BLaER1 treated with 17β-estradiol and CSF1 and Interleukin-3, amounts not matched to agents 10 nM and 100 nM (cell line): ENCODE measurements at regions not wholly inside any gene's neighbourhood (a gene's known extent, or its start where the extent isn't known, plus 50 kb on each side); places are given as distances from the start of the nearest gene placed in this dataset.

Experiments used
- H3K27ac ChIP-seq, 11 experiments: shearing (Covaris generic); formaldehyde crosslinking; 2 replicates each; pipeline ENCODE4 v1.8.1; 2022
- H3K27me3 ChIP-seq, 11 experiments: shearing (Covaris generic); formaldehyde crosslinking; 2 replicates each; pipeline ENCODE4 v1.8.1; 2022
- H3K36me3 ChIP-seq, 11 experiments: shearing (Covaris generic); formaldehyde crosslinking; 2 replicates each; pipeline ENCODE4 v1.8.1; 2022
- H3K4me1 ChIP-seq, 10 experiments: shearing (Covaris generic); formaldehyde crosslinking; 2 replicates each; pipeline ENCODE4 v1.8.1; 2022
- H3K4me2 ChIP-seq, 11 experiments: shearing (Covaris generic); formaldehyde crosslinking; 2 replicates each; pipeline ENCODE4 v1.8.1; 2022
- H3K4me3 ChIP-seq, 10 experiments: shearing (Covaris generic); formaldehyde crosslinking; 2 replicates each; pipeline ENCODE4 v1.8.1; 2022
- H3K9ac ChIP-seq, 11 experiments: shearing (Covaris generic); formaldehyde crosslinking; 2 replicates each; pipeline ENCODE4 v1.8.1; 2022
- H3K9me3 ChIP-seq, 11 experiments: shearing (Covaris generic); formaldehyde crosslinking; replicated peaks in 1 of 11; 2 replicates each; pipeline ENCODE4 v1.8.1; 2022
- H4K20me1 ChIP-seq, 11 experiments: shearing (Covaris generic); formaldehyde crosslinking; 2 replicates each; pipeline ENCODE4 v1.8.1; 2022
- Cebpa-rat ChIP-seq, 11 experiments: shearing (Covaris generic); IDR thresholded peaks; 2 replicates each; pipeline ENCODE4 v1.8.1; 2022

- no peaks in the 10 kb centered on the region for H3K27me3 ChIP-seq
- H3K4me2 ChIP-seq: peak overlapping the region; percentile 82 to 96 (median 89)
- TF ChIP-seq Cebpa-rat (IDR thresholded peaks at IDR 0.05): no peak
- peak overlapping the region in 10 of 11 experiments; percentile 53 to 85 (median 78); a peak in 20 of 22 replicates for H3K27ac ChIP-seq
- H3K9ac ChIP-seq: peak overlapping the region in 10 of 11 experiments; percentile 36 to 72 (median 68); a peak in 16 of 22 replicates
- H3K4me1 ChIP-seq: peaks cover 31 to 40% (median 36%) of the 10 kb centered on the region in 10 experiments
- no peaks in the 10 kb centered on the region for H3K36me3 ChIP-seq
- no peaks in the 10 kb centered on the region for H4K20me1 ChIP-seq
- H3K4me3 ChIP-seq: peak overlapping the region in 1 of 10 experiments; percentile 41; a peak in 1 of 20 replicates
- H3K9me3 ChIP-seq: peaks cover 23 to 41% (median 33%) of the 10 kb centered on the region in 11 experiments
These were observed 154.3 kb downstream of the ZNF365 start for GRCh38 chr10:62528441-62528840.

GRCh38 chr10:62529396-62529795 lies 155.2 kb downstream of the ZNF365 start:
- peak overlapping the region in 8 of 11 experiments; percentile 0 to 85 (median 80); a peak in 13 of 22 replicates for H3K27ac ChIP-seq
- H3K36me3 ChIP-seq: no peaks in the 10 kb centered on the region
- peaks cover 21 to 41% (median 33%) of the 10 kb centered on the region in 11 experiments for H3K9me3 ChIP-seq
- no peaks in the 10 kb centered on the region for H4K20me1 ChIP-seq
- peak overlapping the region; percentile 82 to 96 (median 89) for H3K4me2 ChIP-seq
- TF ChIP-seq Cebpa-rat (IDR thresholded peaks at IDR 0.05): no peak
- H3K4me1 ChIP-seq: peaks cover 31 to 44% (median 36%) of the 10 kb centered on the region in 10 experiments
- H3K4me3 ChIP-seq: no peak overlapping the region
- no peak overlapping the region; a peak in 2 of 22 replicates for H3K9ac ChIP-seq
- H3K27me3 ChIP-seq: no peaks in the 10 kb centered on the region

GRCh38 chr10:62534031-62534430 lies 159.9 kb downstream of the ZNF365 start:
- Histone ChIP-seq H3K4me1 (peaks cover 7 to 36% (median 10%) of the 10 kb centered on the region in 10 experiments), H3K4me3 (no peak overlapping the region), H3K4me2 (peak overlapping the region in 2 of 11 experiments; percentile 56 to 57; a peak in 4 of 22 replicates), H3K36me3 (no peaks in the 10 kb centered on the region), H3K27ac (peak overlapping the region in 2 of 11 experiments; percentile 52 to 54; a peak in 3 of 22 replicates), H3K9me3 (peaks cover 20 to 34% (median 27%) of the 10 kb centered on the region in 11 experiments; a peak in 21 of 22 replicates), H3K27me3 (no peaks in the 10 kb centered on the region), H3K9ac (no peak overlapping the region), H4K20me1 (no peaks in the 10 kb centered on the region)
- no peak for TF ChIP-seq Cebpa-rat (IDR thresholded peaks at IDR 0.05)

GRCh38 chr10:62538606-62539005 lies 164.4 kb downstream of the ZNF365 start:
- peaks cover 7 to 21% (median 14%) of the 10 kb centered on the region in 11 experiments; a peak in 15 of 22 replicates for H3K9me3 ChIP-seq
- no peaks in the 10 kb centered on the region for H3K36me3 ChIP-seq
- H3K9ac ChIP-seq: no peak overlapping the region
- H3K27ac ChIP-seq: peak overlapping the region in 5 of 11 experiments; percentile 67 to 91 (median 78); a peak in 9 of 22 replicates
- no peaks in the 10 kb centered on the region for H3K27me3 ChIP-seq
- H3K4me1 ChIP-seq: peaks cover 0 to 65% (median 17%) of the 10 kb centered on the region in 10 experiments; a peak in 14 of 20 replicates
- H3K4me3 ChIP-seq: no peak overlapping the region
- H3K4me2 ChIP-seq: peak overlapping the region in 3 of 11 experiments; percentile 37 to 63 (median 55); a peak in 5 of 22 replicates
- no peak for TF ChIP-seq Cebpa-rat (IDR thresholded peaks at IDR 0.05)
- H4K20me1 ChIP-seq: no peaks in the 10 kb centered on the region

GRCh38 chr10:62540389-62540788 lies 166.2 kb downstream of the ZNF365 start:
- peak overlapping the region in 9 of 11 experiments; percentile 13 to 84 (median 47); a peak in 13 of 22 replicates for H3K4me2 ChIP-seq
- peak overlapping the region in 5 of 11 experiments; percentile 32 to 76 (median 62); a peak in 9 of 22 replicates for H3K9ac ChIP-seq
- H3K4me1 ChIP-seq: peaks cover 0 to 73% (median 20%) of the 10 kb centered on the region in 10 experiments; a peak in 14 of 20 replicates
- H3K36me3 ChIP-seq: no peaks in the 10 kb centered on the region
- peaks cover 7 to 25% (median 14%) of the 10 kb centered on the region in 11 experiments; a peak in 15 of 22 replicates for H3K9me3 ChIP-seq
- TF ChIP-seq Cebpa-rat (IDR thresholded peaks at IDR 0.05): no peak
- H3K27ac ChIP-seq: peak overlapping the region in 8 of 11 experiments; percentile 39 to 91 (median 77); a peak in 15 of 22 replicates
- H4K20me1 ChIP-seq: no peaks in the 10 kb centered on the region
- H3K27me3 ChIP-seq: no peaks in the 10 kb centered on the region
- H3K4me3 ChIP-seq: no peak overlapping the region

GRCh38 chr10:62541811-62542210 lies 167.6 kb downstream of the ZNF365 start:
- Histone ChIP-seq H3K9me3 (peaks cover 0 to 11% (median 5%) of the 10 kb centered on the region in 11 experiments; a peak in 11 of 22 replicates), H3K36me3 (no peaks in the 10 kb centered on the region), H3K4me2 (peak overlapping the region in 6 of 11 experiments; percentile 18 to 84 (median 72); a peak in 10 of 22 replicates), H3K4me1 (peaks cover 0 to 88% (median 25%) of the 10 kb centered on the region in 10 experiments; a peak in 14 of 20 replicates), H3K27ac (peak overlapping the region in 6 of 11 experiments; percentile 39 to 91 (median 82); a peak in 11 of 22 replicates), H4K20me1 (no peaks in the 10 kb centered on the region), H3K4me3 (no peak overlapping the region), H3K9ac (peak overlapping the region in 3 of 11 experiments; percentile 62 to 76 (median 76); a peak in 4 of 22 replicates), H3K27me3 (no peaks in the 10 kb centered on the region)
- no peak; a peak in 1 of 22 replicates for TF ChIP-seq Cebpa-rat (IDR thresholded peaks at IDR 0.05)

GRCh38 chr10:62543571-62544355 lies 169.6 kb downstream of the ZNF365 start:
- Histone ChIP-seq H3K27ac (peak overlapping the region in 3 of 11 experiments; percentile 74 to 91 (median 82); a peak in 5 of 22 replicates), H3K27me3 (no peaks in the 10 kb centered on the region), H3K9me3 (peaks cover 0 to 7% (median 0%) of the 10 kb centered on the region in 11 experiments; a peak in 1 of 22 replicates), H3K9ac (no peak overlapping the region), H4K20me1 (no peaks in the 10 kb centered on the region), H3K4me2 (peak overlapping the region in 4 of 11 experiments; percentile 69 to 84 (median 72); a peak in 6 of 22 replicates), H3K4me3 (no peak overlapping the region), H3K4me1 (peaks cover 0 to 96% (median 25%) of the 10 kb centered on the region in 10 experiments; a peak in 14 of 20 replicates), H3K36me3 (no peaks in the 10 kb centered on the region)
- TF ChIP-seq Cebpa-rat (IDR thresholded peaks at IDR 0.05): no peak

- H3K36me3 ChIP-seq: no peaks in the 10 kb centered on the region
- H4K20me1 ChIP-seq: no peaks in the 10 kb centered on the region
- H3K27me3 ChIP-seq: no peaks in the 10 kb centered on the region
- H3K4me2 ChIP-seq: peak overlapping the region in 8 of 11 experiments; percentile 3 to 84 (median 68); a peak in 14 of 22 replicates
- peaks cover 0 to 7% (median 0%) of the 10 kb centered on the region in 11 experiments; a peak in 1 of 22 replicates for H3K9me3 ChIP-seq
- peak overlapping the region in 7 of 11 experiments; percentile 2 to 87 (median 70); a peak in 11 of 22 replicates for H3K27ac ChIP-seq
- TF ChIP-seq Cebpa-rat (IDR thresholded peaks at IDR 0.05): peak in 3 of 11 experiments; percentile 30 to 52 (median 35); a peak in 3 of 22 replicates
- H3K4me3 ChIP-seq: no peak overlapping the region
- peak overlapping the region in 4 of 11 experiments; percentile 10 to 74 (median 50); a peak in 6 of 22 replicates for H3K9ac ChIP-seq
- peaks cover 0 to 83% (median 20%) of the 10 kb centered on the region in 10 experiments; a peak in 14 of 20 replicates for H3K4me1 ChIP-seq
These were observed 171.2 kb downstream of the ZNF365 start for GRCh38 chr10:62545160-62546066.
